GM21381 (cell line): ENCODE measurements at regions not wholly inside any gene's neighbourhood (a gene's known extent, or its start where the extent isn't known, plus 50 kb on each side); places are given as distances from the start of the nearest gene placed in this dataset.
"Not testable (repeated sequence)": the region's sequence is repeated elsewhere in the genome, so short reads cannot be mapped to it uniquely, and the experiment has no call there.

ENCODE experiments used
- ATAC-seq: cut with Tn5 transposase; IDR thresholded peaks from one replicate; pipeline ENCODE4 v1.9.1; 2021; ENCODE audit warnings: mild to moderate bottlenecking, moderate library complexity; ENCODE audit not compliant: unreplicated experiment

GRCh38 chr3:177382944-177383343, 185.7 kb upstream of the TBL1XR1 start:
- no peak for ATAC-seq

- ATAC-seq, result no peak
Measured at GRCh38 chr3:177385186-177385585, 187.9 kb upstream of the TBL1XR1 start.

GRCh38 chr3:177385831-177386301, 188.6 kb upstream of the TBL1XR1 start:
- no peak for ATAC-seq

DNA sequence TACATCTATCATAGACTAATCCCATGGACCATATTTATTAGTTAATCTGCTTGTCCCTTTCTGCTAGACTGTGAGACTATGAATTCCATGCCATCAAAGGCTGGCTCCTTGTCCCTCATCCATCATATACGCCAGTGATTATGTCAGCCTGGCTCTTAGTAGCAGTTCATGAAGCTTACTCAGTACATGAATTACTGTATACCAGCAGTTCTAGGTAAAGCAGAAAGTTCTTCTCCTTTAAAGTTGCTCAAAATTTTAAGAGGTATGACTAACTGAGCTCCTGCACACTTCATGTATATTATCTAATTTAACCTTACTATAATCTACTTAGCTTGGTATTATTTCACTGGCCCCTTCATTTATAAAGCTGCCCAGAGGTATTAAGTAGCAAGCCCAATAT, 190.9 kb upstream of the TBL1XR1 start:
- ATAC-seq, result no peak

DNA sequence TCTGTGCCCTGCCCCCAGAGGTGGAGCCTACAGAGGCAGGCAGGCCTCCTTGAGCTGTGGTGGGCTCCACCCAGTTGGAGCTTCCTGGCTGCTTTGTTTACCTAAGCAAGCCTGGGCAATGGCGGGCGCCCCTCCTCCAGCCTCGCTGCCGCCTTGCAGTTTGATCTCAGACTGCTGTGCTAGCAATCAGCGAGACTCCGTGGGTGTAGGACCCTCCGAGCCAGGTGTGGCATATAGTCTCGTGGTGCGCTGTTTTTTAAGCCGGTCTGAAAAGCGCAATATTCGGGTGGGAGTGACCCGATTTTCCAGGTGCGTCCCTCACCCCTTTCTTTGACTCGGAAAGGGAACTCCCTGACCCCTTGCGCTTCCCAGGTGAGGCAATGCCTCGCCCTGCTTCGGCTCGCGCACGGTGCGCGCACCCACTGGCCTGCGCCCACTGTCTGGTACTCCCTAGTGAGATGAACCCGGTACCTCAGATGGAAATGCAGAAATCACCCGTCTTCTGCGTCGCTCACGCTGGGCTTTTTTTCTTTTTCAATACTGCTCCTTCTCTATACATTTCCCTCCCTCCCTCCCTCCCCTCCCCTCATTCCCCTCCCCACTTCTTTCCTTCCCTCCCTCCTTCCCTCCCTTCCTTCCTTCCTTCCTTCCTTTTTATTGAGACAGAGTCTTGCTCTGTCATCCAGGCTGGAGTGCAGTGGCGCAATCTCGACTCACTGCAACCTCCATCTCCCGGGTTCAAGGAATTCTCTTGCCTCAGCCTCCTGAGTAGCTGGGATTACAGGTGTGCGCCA, 197.1 kb upstream of the TBL1XR1 start:
- ATAC-seq, result not testable (repeated sequence)

DNA sequence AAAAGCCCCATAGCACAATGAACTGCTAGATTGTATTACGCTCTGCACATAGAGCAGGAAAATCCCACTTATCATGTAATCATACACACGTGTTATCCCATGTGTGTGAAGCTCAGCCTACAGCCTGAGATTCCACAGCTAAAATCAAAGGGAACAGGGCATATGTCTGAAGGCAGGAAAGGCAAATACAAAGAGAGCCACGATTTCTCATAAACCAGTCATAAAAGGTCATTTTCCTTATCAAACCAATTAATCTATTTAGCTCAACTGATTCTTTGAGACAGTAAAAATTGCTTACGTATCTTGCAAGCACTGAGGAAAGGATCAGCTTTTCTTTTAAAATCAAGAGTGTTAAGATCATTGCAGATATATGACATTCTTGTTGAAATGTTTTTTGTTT, 199.5 kb upstream of the TBL1XR1 start:
- ATAC-seq, result no peak

DNA sequence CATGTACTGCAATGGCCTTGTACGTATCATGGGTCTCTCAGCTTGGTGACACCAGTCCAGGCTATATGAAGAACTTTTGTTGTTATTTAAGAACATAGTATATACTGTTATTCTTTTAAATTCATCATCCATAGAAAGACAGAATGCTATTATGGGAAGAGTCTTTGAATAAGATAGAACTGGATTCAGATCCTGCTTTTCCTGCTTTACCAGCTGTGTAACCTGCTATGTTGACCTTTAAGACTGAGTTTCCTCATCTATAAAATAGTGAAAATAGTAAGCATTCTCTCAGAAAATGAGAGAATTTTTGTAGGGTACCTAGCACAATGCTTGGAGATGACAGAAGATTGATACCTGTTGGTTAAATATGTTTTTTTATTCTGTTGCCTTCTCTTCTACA, 204.1 kb upstream of the TBL1XR1 start:
- no peak for ATAC-seq

DNA sequence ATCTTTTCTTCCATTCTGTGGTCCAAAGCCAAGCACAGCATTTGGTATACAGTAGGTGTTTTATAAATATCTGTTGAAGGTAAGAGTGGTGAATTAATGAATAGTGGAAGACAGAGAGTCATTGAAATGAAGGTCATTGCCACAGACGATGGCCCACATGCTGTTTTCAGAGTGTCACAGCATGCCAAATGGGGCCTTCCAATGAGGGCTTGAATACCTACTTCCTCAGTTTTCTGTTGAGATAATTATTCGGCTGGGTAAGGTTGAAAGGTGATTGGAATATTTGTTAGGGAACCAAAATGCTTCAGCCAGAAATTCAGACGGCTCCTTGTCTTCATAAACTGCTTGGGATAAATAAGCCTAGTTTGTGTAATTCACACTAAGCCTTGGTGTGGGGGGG, 205.3 kb upstream of the TBL1XR1 start:
- no peak for ATAC-seq

GRCh38 chr3:177405191-177405672, 207.9 kb upstream of the TBL1XR1 start:
- no peak for ATAC-seq

DNA sequence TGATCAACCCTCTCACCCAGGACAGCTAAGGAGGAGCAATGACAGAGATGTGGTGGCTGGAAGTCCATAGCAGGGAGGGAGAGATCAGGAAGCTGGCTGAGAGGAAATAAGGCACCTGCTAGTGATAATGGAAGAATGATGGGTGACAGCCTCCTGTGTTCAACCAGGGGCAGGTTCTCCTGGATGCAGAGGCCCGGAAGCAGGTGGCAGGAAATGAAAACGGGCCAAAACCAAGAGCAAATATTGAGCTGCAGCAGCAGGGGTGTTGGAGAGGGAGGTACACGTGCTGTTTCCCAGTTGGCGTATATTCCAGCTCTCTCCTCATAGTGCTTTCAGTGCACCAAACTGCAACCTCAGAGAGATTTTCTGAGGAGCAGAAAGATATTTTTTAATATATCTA, 213.4 kb upstream of the TBL1XR1 start:
- ATAC-seq, result no peak

DNA sequence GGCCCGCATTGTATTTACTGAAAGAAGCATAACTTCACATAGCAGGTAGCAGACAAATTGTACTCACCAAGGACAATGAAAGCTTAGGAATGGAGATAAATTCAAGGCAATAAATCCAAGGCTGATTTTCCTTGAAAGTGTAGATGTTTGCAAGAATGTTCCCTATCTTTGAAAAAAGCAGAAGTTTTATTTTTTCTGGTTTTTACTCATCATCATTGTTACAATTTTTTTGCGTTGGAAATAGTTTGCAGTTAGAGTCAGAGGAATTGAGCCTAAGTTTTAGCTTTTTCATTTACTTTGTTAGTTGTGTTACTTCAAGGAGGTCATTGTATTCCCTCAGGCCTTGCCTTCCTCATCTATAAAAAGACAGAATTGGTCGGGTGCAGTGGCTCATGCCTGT, 213.9 kb upstream of the TBL1XR1 start:
- no peak for ATAC-seq

DNA sequence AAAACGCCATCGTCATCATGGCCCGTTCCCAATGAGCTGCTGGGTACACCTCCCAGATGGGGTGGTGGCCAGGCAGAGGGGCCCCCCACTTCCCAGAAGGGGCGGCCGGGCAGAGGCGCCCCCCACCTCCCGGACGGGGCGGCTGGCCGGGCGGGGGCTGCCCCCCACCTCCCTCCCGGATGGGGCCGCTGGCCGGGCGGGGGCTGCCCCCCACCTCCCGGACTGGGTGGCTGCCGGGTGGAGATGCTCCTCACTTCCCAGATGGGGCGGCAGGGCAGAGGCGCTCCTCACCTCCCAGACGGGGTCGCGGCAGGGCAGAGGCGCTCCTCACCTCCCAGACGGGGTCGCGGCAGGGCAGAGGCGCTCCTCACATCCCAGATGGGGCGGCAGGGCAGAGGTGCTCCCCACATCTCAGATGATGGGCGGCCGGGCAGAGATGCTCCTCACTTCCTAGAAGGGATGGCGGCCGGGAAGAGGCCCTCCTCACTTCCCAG, 215.4 kb upstream of the TBL1XR1 start:
- ATAC-seq, result not testable (repeated sequence)

DNA sequence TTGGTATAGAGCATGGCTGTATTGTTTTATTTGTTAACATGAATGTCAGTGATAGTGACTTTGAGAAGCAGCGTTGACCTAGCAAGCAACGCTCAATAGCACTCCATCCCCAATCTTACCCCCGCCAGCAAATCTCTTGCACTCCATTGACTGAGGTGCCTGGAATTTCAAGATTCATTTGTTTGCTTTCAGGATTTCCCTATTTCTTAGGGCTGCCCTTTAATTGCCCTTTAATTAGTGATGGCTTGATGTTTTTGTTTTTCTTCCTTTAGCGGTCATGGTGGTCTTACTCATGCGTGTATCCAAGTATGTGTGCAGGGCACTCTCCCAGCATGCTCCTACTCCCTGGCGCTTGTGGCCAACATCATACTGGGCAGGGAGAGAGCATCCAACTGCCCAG, 216.8 kb upstream of the TBL1XR1 start:
- no peak for ATAC-seq

DNA sequence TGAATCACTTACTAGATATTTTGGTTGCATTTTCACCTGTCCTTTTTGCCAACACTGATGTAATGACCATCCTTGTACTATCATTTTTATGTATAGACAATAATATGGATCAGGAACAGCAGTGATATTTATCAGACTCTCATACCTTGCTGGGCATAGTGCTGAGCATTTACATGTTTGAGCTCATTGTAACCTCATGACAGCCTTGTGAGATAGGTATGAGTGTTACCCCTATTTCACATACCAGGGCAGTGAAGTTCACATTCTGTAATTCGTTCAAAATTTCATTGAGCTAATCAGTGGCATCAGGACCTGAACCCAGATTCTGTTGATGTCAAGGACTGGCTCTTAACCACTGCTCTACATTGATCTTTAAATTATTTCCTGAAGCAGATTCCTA, 221.5 kb upstream of the TBL1XR1 start:
- ATAC-seq, result no peak

GRCh38 chr3:177419904-177420601, 222.8 kb upstream of the TBL1XR1 start:
- no peak for ATAC-seq

GRCh38 chr3:177420651-177421480, 223.6 kb upstream of the TBL1XR1 start:
- no peak for ATAC-seq

DNA sequence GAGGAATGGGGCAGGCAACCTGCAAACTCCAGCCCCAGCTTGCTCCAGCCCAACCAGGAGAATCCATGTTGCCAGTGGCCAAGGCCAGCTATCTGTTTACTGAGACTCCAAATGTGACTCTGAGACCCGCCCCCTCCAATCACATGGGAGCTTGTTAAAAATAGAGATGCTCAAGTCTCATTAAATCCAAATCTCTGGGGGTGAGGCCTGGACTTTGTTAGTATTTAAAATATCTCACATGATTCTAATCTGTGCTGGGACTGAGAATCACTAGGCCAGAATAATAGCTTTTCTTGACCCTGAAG, 224.2 kb upstream of the TBL1XR1 start:
- ATAC-seq, result no peak

DNA sequence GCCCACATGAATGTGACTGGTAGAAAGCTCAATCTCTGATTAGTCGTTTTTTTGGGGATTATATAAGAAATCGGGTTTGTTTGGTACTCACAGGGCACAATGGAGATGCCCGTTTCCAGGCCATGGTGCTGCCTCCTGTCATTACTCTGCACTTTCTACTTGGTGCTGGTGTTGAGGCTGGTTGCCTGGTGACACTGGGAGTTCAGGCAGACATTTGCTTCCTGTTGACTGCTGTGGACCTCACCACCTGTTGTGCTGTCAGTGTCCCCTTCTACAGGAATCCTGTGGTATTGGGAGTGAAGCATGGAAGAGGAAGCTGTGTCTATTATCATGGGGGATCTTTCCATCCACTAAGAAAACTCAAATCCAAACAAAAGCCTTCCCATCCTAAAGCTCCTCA, 227.2 kb upstream of the TBL1XR1 start:
- no peak for ATAC-seq

- ATAC-seq, result no peak
Measured at GRCh38 chr3:177425042-177425441, 227.8 kb upstream of the TBL1XR1 start.

DNA sequence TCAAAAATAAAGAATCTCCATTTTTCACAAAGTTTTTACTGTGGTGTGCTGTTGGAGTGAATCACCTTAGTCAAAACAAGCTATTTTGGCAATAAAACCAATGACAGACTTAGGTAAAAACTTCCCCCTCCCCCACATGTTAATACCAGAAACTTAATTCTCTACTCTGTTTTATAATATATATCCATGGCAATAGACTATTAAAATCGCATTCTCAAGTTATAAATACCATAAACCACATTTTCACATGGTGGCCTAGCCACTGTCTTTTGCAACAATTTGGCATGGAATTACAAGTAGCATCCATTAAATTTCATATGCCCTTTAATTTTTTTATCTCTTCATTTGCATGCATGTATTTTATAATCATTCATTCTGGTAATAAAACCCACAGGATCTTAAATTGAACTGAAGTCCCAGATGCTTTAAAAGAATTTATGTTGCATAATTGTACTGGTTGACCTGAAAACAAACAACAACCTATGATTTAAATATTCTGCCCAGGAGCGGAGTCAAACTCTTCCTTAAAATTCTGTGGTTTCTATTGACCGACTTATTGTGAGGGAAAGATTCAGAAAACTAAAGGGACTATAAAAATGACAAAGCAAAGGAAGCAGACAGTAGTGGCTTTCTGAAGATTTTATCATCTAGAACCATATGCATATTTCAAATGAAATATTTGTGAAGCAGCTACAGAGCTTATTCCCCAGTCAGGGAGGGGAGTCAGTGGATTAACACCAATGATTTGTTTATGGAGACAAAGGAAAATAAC, 229.0 kb upstream of the TBL1XR1 start:
- no peak for ATAC-seq
